HG03457 (cell line): ENCODE measurements at regions not wholly inside any gene's neighbourhood (a gene's known extent, or its start where the extent isn't known, plus 50 kb on each side); places are given as distances from the start of the nearest gene placed in this dataset.

Source experiments
- ATAC-seq: cut with Tn5 transposase; IDR thresholded peaks from one replicate; pipeline ENCODE4 v1.9.1; 2021; ENCODE audit warnings: moderate number of reproducible peaks; ENCODE audit not compliant: unreplicated experiment

DNA sequence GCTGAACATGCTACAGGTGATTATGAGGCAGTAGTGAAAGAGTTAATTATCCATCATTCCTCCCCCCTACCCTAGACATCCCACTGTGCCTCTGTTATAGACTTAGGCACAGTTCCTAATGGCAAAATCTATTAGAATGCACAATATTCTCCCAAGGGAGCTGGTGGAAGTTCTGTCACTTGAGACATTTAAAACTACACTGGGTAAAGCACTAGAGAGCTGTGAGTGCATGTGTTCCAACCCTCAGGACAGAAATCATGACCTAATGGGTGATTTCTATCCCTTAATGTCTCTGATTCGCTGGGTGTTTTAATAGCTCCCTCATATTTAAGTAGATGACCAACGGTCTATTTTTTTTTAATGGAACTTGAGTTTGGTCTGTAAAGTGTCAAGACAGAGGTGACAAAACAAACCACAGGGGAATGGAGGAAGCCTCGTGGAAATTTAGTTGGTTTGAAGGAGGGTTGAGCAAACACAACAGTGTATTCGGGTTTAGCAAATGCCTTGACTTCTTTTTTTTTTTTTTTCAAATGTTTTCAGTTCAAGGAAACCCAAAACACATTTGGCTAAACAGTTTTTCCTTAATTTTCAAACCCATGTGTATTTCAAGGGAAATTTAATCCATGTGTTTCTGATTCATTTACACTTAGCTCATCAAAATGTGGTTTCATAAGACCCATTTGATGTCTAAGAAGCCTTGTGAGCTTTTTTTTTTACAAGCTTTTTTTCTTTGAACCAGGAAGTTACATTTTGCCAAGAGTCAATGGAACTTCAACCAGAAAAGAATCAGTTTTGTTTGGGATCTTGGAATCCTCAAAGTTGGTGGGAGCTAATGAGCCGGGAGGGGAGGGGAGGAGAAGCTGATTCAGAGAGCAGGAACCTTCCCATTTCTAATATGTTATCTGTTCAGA, 665.1 kb upstream of the ZEB2 start:
- ATAC-seq: no peak

DNA sequence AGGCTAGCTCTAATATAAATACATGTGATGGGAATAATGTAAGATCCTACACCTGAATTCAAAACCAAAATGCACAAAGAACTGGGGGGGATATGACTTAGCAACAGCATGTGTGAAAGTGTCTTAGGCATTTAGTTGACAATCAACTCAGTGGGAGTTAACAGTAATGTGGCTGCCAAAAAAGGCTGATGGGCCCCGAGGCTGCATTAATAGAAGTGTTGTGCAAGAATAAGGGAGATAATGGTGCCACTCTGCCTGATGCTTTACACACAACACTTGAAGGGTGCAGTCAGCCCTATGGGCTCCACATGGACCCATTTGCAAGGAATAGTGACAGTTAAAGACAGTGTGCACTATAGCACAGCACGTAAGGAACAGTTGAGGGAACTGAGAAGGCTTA, 649.4 kb upstream of the ZEB2 start:
- no peak for ATAC-seq

- no peak for ATAC-seq
Measured at GRCh38 chr2:145168091-145168490, 648.2 kb upstream of the ZEB2 start.

DNA sequence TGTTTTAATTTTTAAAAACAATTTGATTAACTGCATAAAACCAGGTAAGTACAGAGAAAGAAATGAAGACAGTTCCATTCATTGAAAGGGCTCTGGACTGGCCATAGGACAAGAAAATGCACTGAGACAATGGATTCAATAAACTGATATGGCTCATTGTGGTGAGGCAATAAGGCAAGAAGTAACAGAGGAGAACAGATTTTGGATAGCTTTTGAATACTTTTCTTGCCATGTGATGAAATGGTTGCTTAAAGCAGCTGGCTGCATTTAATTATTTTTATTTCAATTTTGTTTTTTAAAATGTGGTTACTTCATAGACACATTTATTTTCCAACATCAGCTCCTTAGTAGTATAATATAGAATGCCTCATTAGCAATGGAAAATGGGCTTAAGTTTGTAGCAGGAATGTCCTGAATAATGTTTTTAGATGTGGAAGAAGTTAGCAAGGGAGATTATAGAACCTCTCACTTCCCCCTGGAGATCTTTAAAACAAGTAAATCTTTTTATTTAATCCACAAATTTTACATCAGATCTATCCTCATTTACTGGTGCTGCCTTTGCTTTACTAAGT, 646.9 kb upstream of the ZEB2 start:
- ATAC-seq: no peak

GRCh38 chr2:145161656-145162055, 641.7 kb upstream of the ZEB2 start:
- no peak for ATAC-seq

- ATAC-seq: no peak
Measured at GRCh38 chr2:145160855-145161254, 640.9 kb upstream of the ZEB2 start.

- ATAC-seq: no peak
Measured at GRCh38 chr2:145159676-145160075, 639.8 kb upstream of the ZEB2 start.

GRCh38 chr2:145157741-145158591, 638.0 kb upstream of the ZEB2 start:
- no peak for ATAC-seq

DNA sequence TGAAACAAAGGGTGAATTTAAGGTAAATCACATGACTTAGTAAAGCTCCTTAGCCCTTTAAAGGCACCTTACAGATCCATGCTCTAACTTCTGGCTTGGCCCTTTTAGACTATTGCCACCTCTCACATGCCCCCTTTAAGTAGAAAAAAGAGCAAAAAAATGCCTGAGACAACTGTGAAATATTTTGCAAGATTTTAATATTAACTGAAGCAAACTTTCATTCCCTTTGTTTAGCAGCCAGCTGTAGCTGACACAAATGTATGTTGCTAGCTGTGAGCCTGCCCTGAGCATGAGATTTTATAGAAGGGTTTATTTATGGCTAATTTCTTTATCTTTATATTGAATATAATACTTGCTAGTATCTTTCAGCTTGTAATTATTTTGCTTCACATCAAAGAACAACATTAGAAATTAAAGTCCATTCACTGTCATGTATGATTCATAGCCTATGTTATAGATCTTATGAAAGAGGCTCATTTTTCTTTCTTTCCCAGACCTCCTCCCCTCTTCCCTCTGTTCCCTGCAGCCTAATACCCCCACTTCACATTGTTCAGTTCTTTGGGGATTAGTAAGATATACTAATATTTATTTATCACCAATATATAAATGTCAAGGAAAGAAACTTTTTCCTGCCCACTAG, 637.2 kb upstream of the ZEB2 start:
- ATAC-seq: no peak

DNA sequence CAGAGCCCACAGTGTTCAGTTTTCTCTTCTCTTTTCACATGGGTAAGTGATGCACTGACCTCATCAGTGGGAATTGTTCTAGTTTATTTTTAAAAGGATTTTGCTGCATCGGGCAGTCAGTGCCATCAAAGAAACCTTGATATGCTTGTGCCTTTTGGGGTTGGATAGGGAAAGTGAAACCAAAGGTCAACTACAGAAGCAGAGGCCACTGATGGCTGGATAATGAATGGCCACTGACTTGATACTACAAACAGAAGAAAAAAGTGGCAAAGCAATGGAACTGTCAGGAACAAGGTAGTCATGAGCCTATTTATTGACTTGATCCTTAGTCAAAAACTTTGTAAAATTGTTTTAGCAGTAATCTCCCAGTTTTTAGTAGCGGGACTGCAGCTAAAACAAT, 636.3 kb upstream of the ZEB2 start:
- ATAC-seq: no peak

DNA sequence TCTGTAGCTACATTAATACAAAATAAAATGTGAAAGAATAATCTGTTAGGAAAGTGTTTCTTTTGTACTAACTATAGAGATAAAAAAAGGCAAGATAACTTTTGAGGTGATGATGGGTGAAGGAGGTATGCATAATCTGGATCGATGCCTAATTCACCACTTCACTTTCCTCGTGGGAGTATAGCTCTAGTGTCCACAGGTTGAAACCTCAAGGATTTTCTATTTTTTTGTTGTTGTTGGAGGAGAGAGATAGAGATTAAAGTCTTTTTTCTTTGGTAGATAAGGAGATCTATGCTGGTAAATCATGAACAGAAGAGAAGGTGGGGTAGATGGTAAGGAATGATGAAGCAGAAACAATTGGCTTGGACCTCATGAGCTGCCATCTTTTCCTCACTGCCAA, 635.3 kb upstream of the ZEB2 start:
- no peak for ATAC-seq

GRCh38 chr2:145154731-145155130, 634.8 kb upstream of the ZEB2 start:
- no peak for ATAC-seq

GRCh38 chr2:145146691-145147090, 626.8 kb upstream of the ZEB2 start:
- no peak for ATAC-seq

- no peak for ATAC-seq
Measured at GRCh38 chr2:145144131-145144728, 624.3 kb upstream of the ZEB2 start.

DNA sequence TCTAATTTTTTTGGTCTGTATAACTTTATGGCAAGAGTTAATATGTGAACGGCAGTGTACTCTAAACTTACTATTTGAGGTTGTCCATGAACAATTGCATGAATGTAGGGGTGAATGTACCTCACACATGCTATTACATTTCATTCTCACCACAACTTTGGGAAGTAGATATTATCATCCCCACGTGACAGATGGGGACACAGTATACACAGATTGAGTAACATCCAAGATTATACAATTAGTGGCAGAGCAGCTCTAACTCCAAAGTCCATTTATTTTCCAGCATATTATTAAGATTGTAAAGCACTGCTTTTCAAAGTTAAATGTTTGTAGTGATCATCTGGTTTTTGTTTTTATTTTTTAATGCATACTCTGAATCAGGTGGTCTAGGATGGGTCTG, 622.1 kb upstream of the ZEB2 start:
- no peak for ATAC-seq

DNA sequence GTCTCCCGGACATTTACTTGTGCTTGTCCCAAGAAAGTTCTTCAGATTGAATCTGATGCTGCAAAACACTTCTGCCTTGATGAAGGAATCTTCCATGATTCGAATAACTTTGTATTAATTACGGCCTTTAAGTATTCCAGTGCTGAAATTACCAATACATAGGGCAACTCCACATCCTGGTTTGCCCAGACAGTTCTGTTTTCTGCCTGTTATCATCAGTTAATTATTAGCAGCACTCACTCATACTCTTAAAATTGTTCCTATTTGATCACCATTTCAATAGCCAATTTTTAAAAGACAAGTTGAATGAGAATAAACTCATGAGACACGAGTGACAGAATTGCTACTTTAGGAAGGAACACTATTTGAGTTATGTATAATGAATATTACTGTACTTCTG, 620.7 kb upstream of the ZEB2 start:
- ATAC-seq: no peak

DNA sequence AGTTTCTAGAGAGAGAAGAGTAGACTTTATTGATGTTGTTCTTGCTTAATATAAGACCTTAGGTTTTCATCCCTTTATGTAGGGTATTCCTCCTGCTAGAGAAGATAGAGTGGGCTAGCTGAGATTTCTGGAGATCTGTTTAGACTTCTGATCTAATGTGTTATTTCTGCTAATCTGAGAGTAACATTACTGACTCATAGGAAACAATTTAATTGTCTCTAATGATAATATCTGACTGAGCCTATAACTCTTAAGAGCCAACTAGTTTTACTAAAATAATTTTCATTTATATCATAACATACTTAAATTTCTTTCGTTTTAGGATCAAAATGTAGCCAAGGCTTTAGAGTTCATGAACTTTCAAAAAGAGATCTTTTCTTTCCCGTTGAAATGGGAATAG, 618.7 kb upstream of the ZEB2 start:
- ATAC-seq: no peak

GRCh38 chr2:145137901-145138300, 618.0 kb upstream of the ZEB2 start:
- no peak for ATAC-seq

- ATAC-seq: no peak
Measured at GRCh38 chr2:145137211-145137610, 617.3 kb upstream of the ZEB2 start.

- ATAC-seq: no peak
Measured at GRCh38 chr2:145136702-145137101, 616.8 kb upstream of the ZEB2 start.

GRCh38 chr2:145126146-145126545, 606.2 kb upstream of the ZEB2 start:
- ATAC-seq: no peak
